Mesendoderm (in vitro differentiated cells): ENCODE measurements at regions not wholly inside any gene's neighbourhood (a gene's known extent, or its start where the extent isn't known, plus 50 kb on each side); places are given as distances from the start of the nearest gene placed in this dataset.

Source experiments
- DNase-seq: peaks from one replicate; pipeline ENCODE4 v3.0.0; 2013
- H2AK5ac ChIP-seq: 2 replicates; pipeline ENCODE4 v1.6.1; 2013; ENCODE audit warnings: low read length, inconsistent platforms
- H2BK120ac ChIP-seq: 2 replicates; pipeline ENCODE4 v1.6.1; 2013; ENCODE audit warnings: low read depth, mild to moderate bottlenecking, low read length, moderate library complexity, mixed read lengths
- H2BK15ac ChIP-seq: replicated peaks from 2 replicates; pipeline ENCODE4 v1.6.1; 2013; ENCODE audit warnings: low read depth, mild to moderate bottlenecking, moderate library complexity
- H2BK5ac ChIP-seq: 2 replicates; pipeline ENCODE4 v1.6.1; 2013; ENCODE audit warnings: low read length, inconsistent platforms
- H3K18ac ChIP-seq: 2 replicates; pipeline ENCODE4 v1.6.1; 2013; ENCODE audit warnings: mild to moderate bottlenecking, low read length, mixed read lengths
- H3K23ac ChIP-seq: one replicate; pipeline ENCODE4 v1.6.1; 2013; ENCODE audit warnings: low read length
- H3K27ac ChIP-seq: 2 replicates; pipeline ENCODE4 v1.5.1; 2013; ENCODE audit warnings: low read depth, mild to moderate bottlenecking, inconsistent platforms, low read length, moderate library complexity
- H3K27me3 ChIP-seq: 2 replicates; pipeline ENCODE4 v1.6.1; 2013; ENCODE audit warnings: low read length, control low read depth, mild to moderate bottlenecking, inconsistent platforms; ENCODE audit not compliant: insufficient read depth, poor library complexity
- H3K36me3 ChIP-seq: 2 replicates; pipeline ENCODE4 v1.6.1; 2013; ENCODE audit warnings: low read length, inconsistent platforms; ENCODE audit not compliant: control insufficient read depth, insufficient read depth
- H3K4ac ChIP-seq: one replicate; pipeline ENCODE4 v1.6.1; 2013; ENCODE audit warnings: low read depth, mild to moderate bottlenecking, low read length, moderate library complexity
- H3K4me1 ChIP-seq: 2 replicates; pipeline ENCODE4 v1.6.1; 2013; ENCODE audit warnings: low read depth, low read length, inconsistent platforms; ENCODE audit not compliant: control insufficient read depth
- H3K4me2 ChIP-seq: 2 replicates; pipeline ENCODE4 v1.6.1; 2013; ENCODE audit warnings: low read length
- H3K4me3 ChIP-seq: 2 replicates; pipeline ENCODE4 v1.5.1; 2013; ENCODE audit warnings: mild to moderate bottlenecking, low read length
- H3K56ac ChIP-seq: one replicate; pipeline ENCODE4 v1.6.1; 2013; ENCODE audit warnings: low read length
- H3K79me1 ChIP-seq: 2 replicates; pipeline ENCODE4 v1.6.1; 2013; ENCODE audit warnings: low read length, inconsistent platforms
- H3K79me2 ChIP-seq: 2 replicates; pipeline ENCODE4 v1.6.1; 2013; ENCODE audit warnings: mild to moderate bottlenecking, low read length; ENCODE audit not compliant: control insufficient read depth, insufficient read depth
- H3K9ac ChIP-seq: 2 replicates; pipeline ENCODE4 v1.6.1; 2013; ENCODE audit warnings: low read length, inconsistent platforms
- H4K5ac ChIP-seq: one replicate; pipeline ENCODE4 v1.6.1; 2013; ENCODE audit warnings: low read length
- H4K8ac ChIP-seq: one replicate; pipeline ENCODE4 v1.6.1; 2013; ENCODE audit warnings: low read depth, mild to moderate bottlenecking, control low read depth, low read length, moderate library complexity
- WGBS: extraction: QIAGEN DNeasy Blood & Tissue Kit; methylation state at CpG from one replicate; pipeline ENCODE4 v1.1.7; 2013; ENCODE audit warnings: low lambda C conversion rate, missing lambda C conversion rate; ENCODE audit not compliant: insufficient coverage; ENCODE audit errors: extremely low coverage; 5-methylcytosine and 5-hydroxymethylcytosine counted together

GRCh38 chrX:140092121-140092520 is 126.8 kb upstream of the CXorf66 start:
- H2AK5ac ChIP-seq, result no peak overlapping the region
- H3K9ac ChIP-seq, result no peak overlapping the region
- H2BK15ac ChIP-seq, result no peak overlapping the region
- H3K18ac ChIP-seq, result no peak overlapping the region
- no peaks in the 10 kb centered on the region for H3K79me2 ChIP-seq
- H3K36me3 ChIP-seq, result no peaks in the 10 kb centered on the region
- no peak overlapping the region for H2BK5ac ChIP-seq
- H3K79me1 ChIP-seq, result no peaks in the 10 kb centered on the region
- no peak overlapping the region for H2BK120ac ChIP-seq
- H3K4me2 ChIP-seq, result no peak overlapping the region
- no peak overlapping the region for H3K27ac ChIP-seq
- H3K4ac ChIP-seq, result no peak overlapping the region
- H3K4me3 ChIP-seq, result no peak overlapping the region
- no peaks in the 10 kb centered on the region for H3K4me1 ChIP-seq
- no CpG with 5 or more reads among the region's 26 CpGs for WGBS
- H3K23ac ChIP-seq, result no peak overlapping the region
- no peak overlapping the region for H4K8ac ChIP-seq
- no peak overlapping the region for H4K5ac ChIP-seq
- H3K56ac ChIP-seq, result no peak overlapping the region
- no peaks in the 10 kb centered on the region for H3K27me3 ChIP-seq
- DNase-seq, result no peak

GRCh38 chrX:140091125-140091886 is 126.0 kb upstream of the CXorf66 start:
- H3K4ac ChIP-seq, result no peak overlapping the region
- no peak overlapping the region for H3K4me3 ChIP-seq
- H2AK5ac ChIP-seq, result no peak overlapping the region
- no peak overlapping the region for H2BK15ac ChIP-seq
- peak; percentile 43 for DNase-seq
- no peak overlapping the region for H4K5ac ChIP-seq
- no peak overlapping the region for H3K27ac ChIP-seq
- H3K36me3 ChIP-seq, result no peaks in the 10 kb centered on the region
- no peak overlapping the region for H4K8ac ChIP-seq
- H3K27me3 ChIP-seq, result no peaks in the 10 kb centered on the region
- H3K4me2 ChIP-seq, result peak overlapping the region; percentile 38
- peak overlapping the region; percentile 32 for H3K9ac ChIP-seq
- H2BK120ac ChIP-seq, result no peak overlapping the region
- WGBS, result no CpG with 5 or more reads among the region's 88 CpGs
- no peaks in the 10 kb centered on the region for H3K79me2 ChIP-seq
- no peaks in the 10 kb centered on the region for H3K4me1 ChIP-seq
- no peak overlapping the region for H3K18ac ChIP-seq
- no peaks in the 10 kb centered on the region for H3K79me1 ChIP-seq
- H2BK5ac ChIP-seq, result no peak overlapping the region
- no peak overlapping the region for H3K23ac ChIP-seq
- peak overlapping the region; percentile 49 for H3K56ac ChIP-seq

GRCh38 chrX:140090800-140091124 is 125.4 kb upstream of the CXorf66 start:
- Histone ChIP-seq H3K4ac (no peak overlapping the region), H3K56ac (peak overlapping the region; percentile 30), H2AK5ac (no peak overlapping the region), H3K4me1 (no peaks in the 10 kb centered on the region), H2BK15ac (no peak overlapping the region), H3K36me3 (no peaks in the 10 kb centered on the region), H3K23ac (no peak overlapping the region), H3K27ac (no peak overlapping the region), H4K8ac (no peak overlapping the region), H3K79me1 (no peaks in the 10 kb centered on the region), H2BK120ac (no peak overlapping the region), H3K9ac (no peak overlapping the region), H2BK5ac (no peak overlapping the region), H3K4me2 (no peak overlapping the region), H4K5ac (no peak overlapping the region), H3K79me2 (no peaks in the 10 kb centered on the region), H3K18ac (peak overlapping the region; percentile 18), H3K4me3 (no peak overlapping the region), H3K27me3 (no peaks in the 10 kb centered on the region)
- WGBS, result no CpG with 5 or more reads among the region's 15 CpGs
- DNase-seq, result no peak

- no peak overlapping the region for H2AK5ac ChIP-seq
- H2BK120ac ChIP-seq, result no peak overlapping the region
- no peak overlapping the region for H3K56ac ChIP-seq
- no CpG with 5 or more reads among the region's 2 CpGs for WGBS
- no peak overlapping the region for H2BK15ac ChIP-seq
- H3K4me1 ChIP-seq, result no peaks in the 10 kb centered on the region
- H3K9ac ChIP-seq, result no peak overlapping the region
- no peak overlapping the region for H4K8ac ChIP-seq
- no peak overlapping the region for H2BK5ac ChIP-seq
- no peaks in the 10 kb centered on the region for H3K27me3 ChIP-seq
- no peak overlapping the region for H3K4me2 ChIP-seq
- no peak overlapping the region for H3K18ac ChIP-seq
- no peaks in the 10 kb centered on the region for H3K79me2 ChIP-seq
- no peak overlapping the region for H3K23ac ChIP-seq
- H4K5ac ChIP-seq, result no peak overlapping the region
- DNase-seq, result no peak
- H3K79me1 ChIP-seq, result no peaks in the 10 kb centered on the region
- no peak overlapping the region for H3K27ac ChIP-seq
- H3K4me3 ChIP-seq, result no peak overlapping the region
- H3K36me3 ChIP-seq, result no peaks in the 10 kb centered on the region
- H3K4ac ChIP-seq, result no peak overlapping the region
These were observed 123.1 kb upstream of the CXorf66 start for GRCh38 chrX:140088438-140088837.

- Histone ChIP-seq H4K8ac (no peak overlapping the region), H2BK15ac (no peak overlapping the region), H3K79me1 (no peaks in the 10 kb centered on the region), H3K4me3 (no peak overlapping the region), H3K79me2 (no peaks in the 10 kb centered on the region), H2BK5ac (no peak overlapping the region), H3K4me1 (no peaks in the 10 kb centered on the region), H3K9ac (no peak overlapping the region), H3K56ac (no peak overlapping the region), H2BK120ac (no peak overlapping the region), H3K23ac (no peak overlapping the region), H4K5ac (no peak overlapping the region), H3K4me2 (no peak overlapping the region), H3K27me3 (no peaks in the 10 kb centered on the region), H3K27ac (no peak overlapping the region), H3K4ac (no peak overlapping the region), H3K36me3 (no peaks in the 10 kb centered on the region), H3K18ac (no peak overlapping the region), H2AK5ac (no peak overlapping the region)
- no peak for DNase-seq
- WGBS, result no CpG with 5 or more reads among the region's 4 CpGs
These were observed 122.6 kb upstream of the CXorf66 start for GRCh38 chrX:140087875-140088274.

GRCh38 chrX:140086691-140087090 is 121.4 kb upstream of the CXorf66 start:
- Histone ChIP-seq H3K27me3 (no peaks in the 10 kb centered on the region), H3K36me3 (no peaks in the 10 kb centered on the region), H4K8ac (no peak overlapping the region), H3K79me1 (no peaks in the 10 kb centered on the region), H3K18ac (no peak overlapping the region), H3K4me1 (no peaks in the 10 kb centered on the region), H3K4ac (no peak overlapping the region), H3K79me2 (no peaks in the 10 kb centered on the region), H3K56ac (no peak overlapping the region), H2BK15ac (no peak overlapping the region), H3K9ac (no peak overlapping the region), H4K5ac (no peak overlapping the region), H3K4me2 (no peak overlapping the region), H2BK120ac (no peak overlapping the region), H2AK5ac (no peak overlapping the region), H3K23ac (no peak overlapping the region), H3K27ac (no peak overlapping the region), H3K4me3 (no peak overlapping the region), H2BK5ac (no peak overlapping the region)
- DNase-seq, result no peak
